CD4-positive, alpha-beta memory T cell (primary cell): ENCODE measurements at regions not wholly inside any gene's neighbourhood (a gene's known extent, or its start where the extent isn't known, plus 50 kb on each side); places are given as distances from the start of the nearest gene placed in this dataset.
A peak's percentile ranks its signal among the peaks of the same experiment; 100 is the strongest.

Source experiments
- CTCF ChIA-PET: fragments of 350-600 bp; sonication (Branson Sonifier 250); formaldehyde crosslinking; loops from one replicate; lab custom pipeline; 2021; ENCODE audit warnings: inconsistent platforms; ENCODE audit not compliant: partially characterized antibody; lab: Charles Lee
- POLR2A ChIA-PET: fragments of 350-600 bp; sonication (Branson Sonifier 250); formaldehyde crosslinking; loops from one replicate; lab custom pipeline; 2021; ENCODE audit not compliant: partially characterized antibody; lab: Charles Lee
- DNase-seq, 5 donors: peaks; one replicate each; pipeline versions ENCODE4 v3.0.0 to v3.0.0-alpha.2; 2020 to 2022; ENCODE audit warnings: mixed read lengths in 1 of 5
- H3K27ac ChIP-seq: one replicate; pipeline ENCODE4 v1.7.0; 2013; ENCODE audit warnings: low read depth, low read length
- H3K27me3 ChIP-seq: 2 replicates; pipeline ENCODE4 v1.7.0; 2013; ENCODE audit warnings: mild to moderate bottlenecking, low read length, moderate library complexity; ENCODE audit not compliant: insufficient read depth
- H3K36me3 ChIP-seq: 2 replicates; pipeline ENCODE4 v1.7.0; 2013; ENCODE audit warnings: mild to moderate bottlenecking, low read length, moderate library complexity; ENCODE audit not compliant: insufficient read depth
- H3K4me1 ChIP-seq: 2 replicates; pipeline ENCODE4 v1.7.0; 2013; ENCODE audit warnings: mild to moderate bottlenecking, low read length, moderate library complexity; ENCODE audit not compliant: insufficient read depth
- H3K4me3 ChIP-seq, 2 donors: one replicate each; pipeline ENCODE4 v1.7.0; 2013; ENCODE audit warnings: low read length in 2 of 2, mild to moderate bottlenecking in 1 of 2
- H3K9me3 ChIP-seq, 2 donors: one replicate each; pipeline ENCODE4 v1.7.0; 2013; ENCODE audit warnings: low read length in 2 of 2, control low read depth in 1 of 2; ENCODE audit not compliant: control insufficient read depth in 1 of 2
- H3K27ac Mint-ChIP-seq, 7 donors: one replicate each; pipeline ENCODE4 v1.8.0; 2020 to 2021; ENCODE audit warnings: mixed read lengths in 7 of 7, mild to moderate bottlenecking in 6 of 7, inconsistent platforms in 3 of 7, moderate library complexity in 3 of 7
- H3K27me3 Mint-ChIP-seq, 2 donors: one replicate each; pipeline ENCODE4 v1.8.0; 2020 to 2021; ENCODE audit warnings: mixed read lengths in 2 of 2
- H3K36me3 Mint-ChIP-seq, 2 donors: one replicate each; pipeline ENCODE4 v1.8.0; 2020 to 2021; ENCODE audit warnings: mixed read lengths in 2 of 2, inconsistent platforms in 1 of 2, mild to moderate bottlenecking in 1 of 2
- H3K4me1 Mint-ChIP-seq, 4 donors: one replicate each; pipeline ENCODE4 v1.8.0; 2020 to 2021; ENCODE audit warnings: mixed read lengths in 4 of 4, mild to moderate bottlenecking in 1 of 4
- H3K4me3 Mint-ChIP-seq, 8 donors: one replicate each; pipeline ENCODE4 v1.8.0; 2020 to 2021; ENCODE audit warnings: mixed read lengths in 8 of 8, mild to moderate bottlenecking in 7 of 8, moderate library complexity in 6 of 8, inconsistent platforms in 3 of 8
- H3K9me3 Mint-ChIP-seq, 8 donors: one replicate each; pipeline ENCODE4 v1.8.0; 2020 to 2021; ENCODE audit warnings: mixed read lengths in 8 of 8, mild to moderate bottlenecking in 5 of 8, inconsistent platforms in 3 of 8, moderate library complexity in 1 of 8
- intact Hi-C: fragments of 100-400 bp; cut with micrococcal nuclease; formaldehyde crosslinking; loops from one replicate; pipeline ENCODE4 v1.15.1; 2023

- no peak overlapping the region for H3K4me3 ChIP-seq
Observed at GRCh38 chr1:194208674-194209073, 1022.3 kb upstream of the B3GALT2 start.

DNA sequence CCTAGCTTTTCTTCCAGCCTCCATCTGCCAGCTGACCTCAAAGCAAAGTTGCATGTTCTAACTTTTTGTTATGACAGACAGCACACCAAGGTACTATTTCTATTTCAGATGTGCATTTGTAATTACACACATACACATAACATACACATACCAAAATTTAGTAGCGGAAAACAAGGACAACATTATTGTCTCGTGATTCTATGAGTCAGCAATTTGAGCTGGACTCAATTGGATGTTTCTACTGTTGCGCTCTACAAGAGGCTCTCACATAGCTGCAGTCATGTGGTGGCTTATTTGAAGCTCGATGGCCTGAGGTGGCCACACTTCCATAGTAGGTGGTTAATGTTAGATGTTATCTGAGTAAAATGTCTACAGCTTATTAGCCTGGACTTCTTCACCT is 1010.1 kb upstream of the B3GALT2 start:
- Histone ChIP-seq H3K9me3 (no peaks in the 10 kb centered on the region), H3K27me3 (no peaks in the 10 kb centered on the region), H3K36me3 (no peaks in the 10 kb centered on the region), H3K27ac (no peak overlapping the region), H3K4me3 (no peak overlapping the region), H3K4me1 (no peaks in the 10 kb centered on the region)
- Mint-ChIP-seq H3K9me3 (no peaks in the 10 kb centered on the region), H3K36me3 (peaks cover 0 to 8% of the 10 kb centered on the region in 2 donors), H3K4me3 (no peak overlapping the region), H3K4me1 (peaks cover 0 to 8% (median 0%) of the 10 kb centered on the region in 4 donors), H3K27me3 (no peaks in the 10 kb centered on the region), H3K27ac (no peak overlapping the region)
- intact Hi-C loops, result no loop called here
- CTCF ChIA-PET, result interaction anchor here (0.6 to 1.6 kb wide), 2 partner anchors 10 to 812 kb away, joined by 4 read pairs; no protein-coding TSS in a partner anchor
- DNase-seq, result no peak
- POLR2A ChIA-PET, result no interaction called here

More at GRCh38 chr1:194208674-194209073, 1022.3 kb upstream of the B3GALT2 start:
- Mint-ChIP-seq H3K27ac (no peak overlapping the region), H3K9me3 (peaks cover 0 to 3% (median 2%) of the 10 kb centered on the region in 8 donors), H3K4me3 (no peak overlapping the region), H3K27me3 (no peaks in the 10 kb centered on the region), H3K36me3 (peaks cover 6 to 13% of the 10 kb centered on the region in 2 donors), H3K4me1 (peaks cover 0 to 2% (median 0%) of the 10 kb centered on the region in 4 donors)
- CTCF ChIA-PET, result no interaction called here
- DNase-seq, result no peak
- no peaks in the 10 kb centered on the region for H3K27me3 ChIP-seq
- H3K9me3 ChIP-seq, result no peaks in the 10 kb centered on the region
- H3K4me1 ChIP-seq, result no peaks in the 10 kb centered on the region
- no peaks in the 10 kb centered on the region for H3K36me3 ChIP-seq
- POLR2A ChIA-PET, result no interaction called here
- no peak overlapping the region for H3K27ac ChIP-seq
- intact Hi-C loops, result no loop called here

GRCh38 chr1:194194724-194195123 is 1008.3 kb upstream of the B3GALT2 start:
- no peak for DNase-seq
- Mint-ChIP-seq H3K36me3 (peaks cover 0 to 8% of the 10 kb centered on the region in 2 donors), H3K27ac (peak overlapping the region in 2 of 7 donors; percentile 38 to 53), H3K4me3 (no peak overlapping the region), H3K4me1 (no peaks in the 10 kb centered on the region), H3K27me3 (no peaks in the 10 kb centered on the region), H3K9me3 (peaks cover 0 to 3% (median 0%) of the 10 kb centered on the region in 8 donors)
- no peak overlapping the region for H3K27ac ChIP-seq
- no peak overlapping the region for H3K4me3 ChIP-seq
- intact Hi-C loops, result no loop called here
- H3K9me3 ChIP-seq, result no peaks in the 10 kb centered on the region
- no peaks in the 10 kb centered on the region for H3K4me1 ChIP-seq
- POLR2A ChIA-PET, result no interaction called here
- no peaks in the 10 kb centered on the region for H3K36me3 ChIP-seq
- H3K27me3 ChIP-seq, result no peaks in the 10 kb centered on the region
- CTCF ChIA-PET, result no interaction called here

- no peaks in the 10 kb centered on the region for H3K36me3 ChIP-seq
- Mint-ChIP-seq H3K27me3 (no peaks in the 10 kb centered on the region), H3K36me3 (peaks cover 0 to 13% of the 10 kb centered on the region in 2 donors), H3K27ac (no peak overlapping the region), H3K9me3 (peaks cover 0 to 4% (median 0%) of the 10 kb centered on the region in 8 donors), H3K4me1 (no peaks in the 10 kb centered on the region), H3K4me3 (no peak overlapping the region)
- no peaks in the 10 kb centered on the region for H3K27me3 ChIP-seq
- H3K4me1 ChIP-seq, result no peaks in the 10 kb centered on the region
- intact Hi-C loops, result loop anchor here (10.0 kb wide), 1 partner anchor 50 kb away; no protein-coding TSS in a partner anchor
- CTCF ChIA-PET, result interaction anchor here (1.1 kb wide), 1 partner anchor 52 kb away, joined by 3 read pairs; no protein-coding TSS in a partner anchor
- H3K9me3 ChIP-seq, result no peaks in the 10 kb centered on the region
- H3K27ac ChIP-seq, result no peak overlapping the region
- no peak overlapping the region for H3K4me3 ChIP-seq
- DNase-seq, result no peak
- POLR2A ChIA-PET, result no interaction called here
Observed at GRCh38 chr1:194184974-194185373, 998.6 kb upstream of the B3GALT2 start.

DNA sequence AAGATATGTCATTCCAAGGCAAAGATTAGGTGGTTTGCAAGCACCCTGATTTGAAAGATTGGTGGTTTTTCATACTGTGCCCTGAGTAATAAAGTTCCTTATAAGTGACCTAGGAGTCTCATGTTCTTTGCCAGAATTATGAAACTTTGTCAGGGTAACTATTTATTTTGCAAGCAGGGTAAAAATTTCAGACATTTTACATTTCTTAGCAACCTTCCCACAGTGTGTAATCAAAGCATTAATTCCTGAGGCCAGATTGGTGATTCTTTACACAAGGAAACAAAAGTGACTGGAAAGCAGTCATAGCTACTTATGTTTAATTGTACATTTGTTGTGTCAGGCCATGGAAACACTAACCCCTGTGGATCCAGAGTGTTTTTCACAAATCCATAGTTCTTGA is 998.0 kb upstream of the B3GALT2 start:
- no peak overlapping the region for H3K27ac ChIP-seq
- ChIA-PET POLR2A (no interaction called here), CTCF (no interaction called here)
- Mint-ChIP-seq H3K4me3 (no peak overlapping the region), H3K27me3 (no peaks in the 10 kb centered on the region), H3K9me3 (peaks cover 0 to 4% (median 0%) of the 10 kb centered on the region in 8 donors), H3K36me3 (peaks cover 0 to 13% of the 10 kb centered on the region in 2 donors), H3K27ac (no peak overlapping the region), H3K4me1 (no peaks in the 10 kb centered on the region)
- intact Hi-C loops, result loop anchor here (10.0 kb wide), 1 partner anchor 50 kb away; no protein-coding TSS in a partner anchor
- no peaks in the 10 kb centered on the region for H3K9me3 ChIP-seq
- no peaks in the 10 kb centered on the region for H3K4me1 ChIP-seq
- no peak overlapping the region for H3K4me3 ChIP-seq
- H3K27me3 ChIP-seq, result no peaks in the 10 kb centered on the region
- H3K36me3 ChIP-seq, result no peaks in the 10 kb centered on the region
- DNase-seq, result no peak

- Histone ChIP-seq H3K9me3 (no peaks in the 10 kb centered on the region), H3K27ac (no peak overlapping the region), H3K36me3 (no peaks in the 10 kb centered on the region), H3K27me3 (no peaks in the 10 kb centered on the region), H3K4me1 (no peaks in the 10 kb centered on the region), H3K4me3 (no peak overlapping the region)
- intact Hi-C loops, result loop anchor here (10.0 kb wide), 1 partner anchor 53 kb away; no protein-coding TSS in a partner anchor
- H3K27ac Mint-ChIP-seq, result no peak overlapping the region
- no peaks in the 10 kb centered on the region for H3K4me1 Mint-ChIP-seq
- no peaks in the 10 kb centered on the region for H3K27me3 Mint-ChIP-seq
- ChIA-PET CTCF (interaction anchor here (0.9 kb wide), 1 partner anchor 68 kb away, joined by 3 read pairs; no protein-coding TSS in a partner anchor), POLR2A (no interaction called here)
- peaks cover 0 to 7% of the 10 kb centered on the region in 2 donors for H3K36me3 Mint-ChIP-seq
- peaks cover 0 to 4% (median 0%) of the 10 kb centered on the region in 8 donors for H3K9me3 Mint-ChIP-seq
- H3K4me3 Mint-ChIP-seq, result no peak overlapping the region
- no peak for DNase-seq
Observed at GRCh38 chr1:194181845-194182244, 995.4 kb upstream of the B3GALT2 start.

- H3K4me3 ChIP-seq, result no peak overlapping the region
- no peaks in the 10 kb centered on the region for H3K36me3 ChIP-seq
- no peaks in the 10 kb centered on the region for H3K9me3 ChIP-seq
- peaks cover 3 to 4% of the 10 kb centered on the region in 2 donors for H3K36me3 Mint-ChIP-seq
- intact Hi-C loops, result no loop called here
- no peaks in the 10 kb centered on the region for H3K27me3 ChIP-seq
- H3K4me1 Mint-ChIP-seq, result no peaks in the 10 kb centered on the region
- no peak overlapping the region for H3K4me3 Mint-ChIP-seq
- H3K9me3 Mint-ChIP-seq, result peaks cover 0 to 4% (median 0%) of the 10 kb centered on the region in 8 donors
- H3K27ac Mint-ChIP-seq, result no peak overlapping the region
- H3K4me1 ChIP-seq, result no peaks in the 10 kb centered on the region
- CTCF ChIA-PET, result no interaction called here
- H3K27me3 Mint-ChIP-seq, result no peaks in the 10 kb centered on the region
- POLR2A ChIA-PET, result no interaction called here
- no peak for DNase-seq
- no peak overlapping the region for H3K27ac ChIP-seq
Observed at GRCh38 chr1:194176212-194176611, 989.8 kb upstream of the B3GALT2 start.
